ENCODE measurements at regions not wholly inside any gene's neighbourhood (a gene's known extent, or its start where the extent isn't known, plus 50 kb on each side); places are given as distances from the start of the nearest gene placed in this dataset.

GRCh38 chr10:88060762-88061161 lies 197.3 kb downstream of the PTEN start:
- no peak for TF ChIP-seq POLR2AphosphoS5 (IDR thresholded peaks at IDR 0.05; ENCODE audit: low read depth, low read length)
- TF ChIP-seq TAF1 (IDR thresholded peaks at IDR 0.05; ENCODE audit: low read depth, low read length) = no peak
- no peak for TF ChIP-seq POLR2A (IDR thresholded peaks at IDR 0.05; ENCODE audit: low read depth, low read length)

Measured in GM12891 (cell line).